ENCODE measurements at regions not wholly inside any gene's neighbourhood (a gene's known extent, or its start where the extent isn't known, plus 50 kb on each side); places are given as distances from the start of the nearest gene placed in this dataset.
A peak's percentile ranks its signal among the peaks of the same experiment; 100 is the strongest.

GRCh38 chr7:116354546-116355423 is 144.4 kb downstream of the TES start (continued):
- TF ChIP-seq U2AF2 (optimal IDR thresholded peaks at IDR 0.05; ENCODE audit: low read depth, low read length): no peak
- no peak for TF ChIP-seq E2F4 (CRISPR knock-in tag; IDR thresholded peaks at IDR 0.05; ENCODE audit: low read depth)
- TF ChIP-seq SOX6 (IDR thresholded peaks at IDR 0.05): peak; percentile 61
- no peak for TF ChIP-seq E4F1 (CRISPR knock-in tag; IDR thresholded peaks at IDR 0.05; ENCODE audit: borderline replicate concordance)
- no peak for TF ChIP-seq ZNF217 (CRISPR knock-in tag; IDR thresholded peaks at IDR 0.05)
- no peak for TF ChIP-seq HMGXB4 (CRISPR knock-in tag; IDR thresholded peaks at IDR 0.05)
- no peak; a peak in 1 of 4 replicates for TF ChIP-seq RCOR1 (IDR thresholded peaks at IDR 0.05; ENCODE audit: borderline replicate concordance in 1 of 2, low read depth in 2 of 2, low read length in 2 of 2)
- TF ChIP-seq KDM1A (IDR thresholded peaks at IDR 0.05): peak; percentile 66 to 69; a peak in 3 of 4 replicates
- 0 out of 2 replicates have a peak, but pooled peaks have one; percentile 30 for TF ChIP-seq TEAD2 (tag; IDR thresholded peaks at IDR 0.05)
- no peak for TF ChIP-seq TGIF2 (CRISPR knock-in tag; IDR thresholded peaks at IDR 0.05)
- no peak for TF ChIP-seq ZNF146 (CRISPR knock-in tag; IDR thresholded peaks at IDR 0.05; ENCODE audit: unreplicated experiment)
- no peak for TF ChIP-seq PHF20 (IDR thresholded peaks at IDR 0.05; ENCODE audit: partially characterized antibody)
- TF ChIP-seq ZNF232 (CRISPR knock-in tag; IDR thresholded peaks at IDR 0.05): no peak
- TF ChIP-seq ZNF780A (CRISPR knock-in tag; IDR thresholded peaks at IDR 0.05): no peak
- TF ChIP-seq SFPQ (IDR thresholded peaks at IDR 0.05; ENCODE audit: low read depth, low read length): no peak
- TF ChIP-seq CLOCK (CRISPR knock-in tag; IDR thresholded peaks at IDR 0.05; ENCODE audit: borderline replicate concordance): no peak

All from K562 (cell line).